Fibroblast of skin of right biceps (primary cell): ENCODE measurements at regions not wholly inside any gene's neighbourhood (a gene's known extent, or its start where the extent isn't known, plus 50 kb on each side); places are given as distances from the start of the nearest gene placed in this dataset.
A peak's percentile ranks its signal among the peaks of the same experiment; 100 is the strongest.
"Not testable (repeated sequence)": the region's sequence is repeated elsewhere in the genome, so short reads cannot be mapped to it uniquely, and the experiment has no call there.

ENCODE experiments used
- DNase-seq: peaks from one replicate; pipeline ENCODE4 v3.0.0-alpha.2; 2013

DNA sequence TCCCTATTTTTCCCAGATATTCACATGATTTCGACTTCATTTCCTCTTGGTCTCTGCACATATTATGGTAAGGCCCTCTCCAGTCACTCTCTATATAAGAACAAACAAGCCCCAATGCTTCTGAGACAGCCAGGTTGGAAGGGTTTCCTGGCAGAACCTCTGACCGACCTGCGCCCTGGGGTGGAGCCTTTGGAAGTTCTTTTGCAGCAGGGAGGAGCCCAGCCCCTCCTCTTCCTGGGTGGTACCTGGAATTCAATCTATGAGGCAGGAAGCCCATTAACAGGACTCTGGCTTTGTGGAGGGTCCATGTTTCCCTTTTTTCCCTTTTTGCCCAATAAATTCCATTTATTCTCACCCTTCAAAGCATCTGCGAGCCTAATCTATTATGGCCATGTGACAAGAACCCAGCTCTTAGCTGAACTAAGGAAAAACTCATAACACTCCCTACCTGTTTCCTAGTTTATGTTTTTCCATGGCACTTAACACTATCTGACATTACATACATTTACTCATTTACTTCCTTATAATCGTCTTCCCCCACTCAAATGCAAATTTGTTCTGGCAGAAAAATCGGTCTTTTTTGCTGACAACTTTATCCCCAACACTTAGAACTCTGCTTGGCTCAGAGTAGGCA lies 92.5 kb upstream of the FRMD4A start:
- no peak for DNase-seq

GRCh38 chr10:14422431-14422830 lies 91.7 kb upstream of the FRMD4A start:
- DNase-seq, result no peak

DNA sequence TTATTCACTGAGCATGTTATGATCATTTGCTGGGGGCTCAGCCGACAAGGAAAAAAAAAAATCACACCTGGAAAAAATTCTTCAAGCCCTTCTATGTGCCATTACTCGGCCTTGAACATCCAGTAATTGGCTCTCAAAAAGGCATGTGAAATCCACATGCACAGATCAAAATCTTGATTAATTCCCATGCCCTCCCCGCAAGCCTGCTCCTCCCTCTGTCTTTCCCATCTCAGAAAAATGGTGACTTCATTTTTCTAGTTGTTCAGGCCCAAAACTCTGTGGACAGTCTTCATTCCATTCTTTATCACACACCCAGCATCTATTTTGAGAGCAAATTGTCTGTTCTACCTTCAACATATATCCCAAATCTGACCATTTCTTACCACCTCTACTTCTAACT lies 91.2 kb upstream of the FRMD4A start:
- DNase-seq, result no peak

GRCh38 chr10:14417336-14417735 lies 86.6 kb upstream of the FRMD4A start:
- DNase-seq, result not testable (repeated sequence)

DNA sequence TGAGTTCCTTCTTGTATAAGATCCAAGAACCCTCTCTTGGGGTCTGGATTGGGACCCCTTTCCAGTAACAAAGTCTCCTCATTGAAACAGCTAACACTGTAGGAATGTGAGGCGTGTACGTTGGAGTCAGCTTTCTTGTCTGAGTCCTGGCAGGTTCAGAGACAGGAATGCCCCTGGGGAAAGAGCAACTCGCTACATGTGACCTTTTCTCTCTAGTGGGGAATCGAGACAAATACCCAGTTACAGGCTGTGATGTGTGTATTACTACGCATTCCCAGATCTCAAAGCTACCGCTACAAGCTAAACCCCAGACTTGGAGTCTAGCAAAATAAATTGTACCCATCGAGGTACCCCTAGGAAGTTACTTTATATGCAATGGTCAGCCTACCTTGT lies 85.6 kb upstream of the FRMD4A start:
- DNase-seq, result peak; percentile 42

- DNase-seq, result no peak
These were observed 85.1 kb upstream of the FRMD4A start for GRCh38 chr10:14415676-14416307.

GRCh38 chr10:14414901-14415300 lies 84.2 kb upstream of the FRMD4A start:
- DNase-seq, result peak; percentile 80

- DNase-seq, result no peak
These were observed 82.8 kb upstream of the FRMD4A start for GRCh38 chr10:14413523-14413922.

DNA sequence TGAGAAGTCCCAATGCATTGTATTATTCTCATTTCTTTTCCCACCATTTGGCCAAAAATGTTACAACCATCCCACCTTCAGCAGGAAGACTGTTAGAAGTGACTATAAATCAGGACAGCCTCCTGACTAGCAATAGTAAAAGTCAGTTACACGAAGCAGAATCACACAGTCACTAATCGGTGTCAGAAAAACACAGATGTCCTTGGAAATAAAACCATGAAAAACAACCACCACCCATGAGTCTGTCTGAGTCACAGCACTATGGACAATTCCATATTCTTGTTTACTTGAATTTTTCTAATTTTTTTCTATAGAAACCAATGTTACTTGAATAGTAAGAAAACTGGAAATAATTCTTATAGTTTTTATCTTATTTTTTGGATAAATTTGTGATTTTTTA lies 81.9 kb upstream of the FRMD4A start:
- DNase-seq, result peak; percentile 17

DNA sequence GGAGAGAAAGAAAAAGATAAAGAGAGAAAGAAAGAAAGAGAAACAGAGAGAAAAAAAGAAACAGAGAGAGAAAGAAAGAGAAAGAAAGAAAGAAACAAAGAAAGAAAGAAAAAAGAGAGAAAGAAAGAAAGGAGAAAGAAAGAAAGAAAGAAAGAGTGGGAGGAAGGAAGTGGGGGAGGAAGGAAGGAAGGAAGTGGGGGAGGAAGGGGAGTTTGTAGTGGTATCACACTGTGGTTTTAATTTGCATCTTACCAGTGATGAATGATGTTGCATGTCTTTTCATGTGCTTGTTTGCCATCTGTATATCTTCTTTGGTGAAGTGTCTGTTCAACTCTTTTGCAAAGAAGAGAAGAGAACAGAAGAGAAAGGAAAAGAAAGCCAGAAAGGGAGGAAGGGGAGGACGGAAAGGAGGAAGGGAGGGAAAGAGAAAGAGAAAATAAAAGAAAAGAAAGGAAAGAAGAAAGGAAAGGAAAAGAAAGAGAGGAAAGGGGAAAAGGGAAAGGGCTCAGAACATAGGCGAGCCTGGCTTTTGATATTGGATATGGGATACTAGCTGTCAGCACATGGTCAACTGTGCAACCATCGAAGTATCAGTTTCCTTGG lies 79.2 kb upstream of the FRMD4A start:
- no peak for DNase-seq

- no peak for DNase-seq
These were observed 78.5 kb upstream of the FRMD4A start for GRCh38 chr10:14409247-14409646.

DNA sequence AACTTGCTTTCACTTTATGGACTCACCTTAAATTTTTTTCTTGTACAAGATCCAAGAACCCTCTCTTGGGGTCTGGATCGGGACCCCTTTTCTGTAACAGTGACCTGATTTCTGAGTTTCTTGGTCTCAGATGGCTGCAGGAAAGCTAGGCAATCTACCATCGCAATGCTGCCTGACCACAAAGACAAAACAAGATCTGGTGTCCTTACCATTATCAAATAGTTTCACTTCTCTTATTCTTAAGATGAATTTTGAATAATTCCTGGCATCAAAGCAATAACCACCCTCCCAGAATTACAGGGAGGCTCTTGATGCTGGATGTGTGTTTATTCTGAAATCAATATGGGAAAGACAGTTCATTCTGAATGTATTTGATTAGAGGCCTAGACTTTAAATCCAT lies 77.4 kb upstream of the FRMD4A start:
- DNase-seq, result no peak

DNA sequence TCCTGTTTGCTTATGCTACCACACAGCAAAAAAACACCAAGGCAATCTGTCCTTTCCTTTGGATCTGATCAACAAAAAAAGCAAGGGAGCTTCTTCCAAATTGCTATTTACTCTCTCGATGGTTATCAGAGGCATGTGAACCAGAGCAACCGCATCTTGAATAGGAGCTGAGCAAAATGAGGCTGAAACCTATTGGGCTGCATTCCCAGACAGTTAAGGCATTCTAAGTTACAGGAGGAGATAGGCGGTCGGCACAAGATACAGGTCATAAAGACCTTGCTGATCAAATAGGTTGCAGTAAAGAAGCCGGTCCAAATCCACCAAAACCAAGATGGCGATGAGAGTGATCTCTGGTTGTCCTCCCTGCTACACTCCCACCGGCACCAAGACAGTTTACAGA lies 76.8 kb upstream of the FRMD4A start:
- no peak for DNase-seq

- peak; percentile 96 for DNase-seq
These were observed 74.6 kb upstream of the FRMD4A start for GRCh38 chr10:14405076-14406065.

- DNase-seq, result peak; percentile 71
These were observed 73.3 kb upstream of the FRMD4A start for GRCh38 chr10:14403881-14404623.

GRCh38 chr10:14403359-14403758 lies 72.6 kb upstream of the FRMD4A start:
- no peak for DNase-seq

DNA sequence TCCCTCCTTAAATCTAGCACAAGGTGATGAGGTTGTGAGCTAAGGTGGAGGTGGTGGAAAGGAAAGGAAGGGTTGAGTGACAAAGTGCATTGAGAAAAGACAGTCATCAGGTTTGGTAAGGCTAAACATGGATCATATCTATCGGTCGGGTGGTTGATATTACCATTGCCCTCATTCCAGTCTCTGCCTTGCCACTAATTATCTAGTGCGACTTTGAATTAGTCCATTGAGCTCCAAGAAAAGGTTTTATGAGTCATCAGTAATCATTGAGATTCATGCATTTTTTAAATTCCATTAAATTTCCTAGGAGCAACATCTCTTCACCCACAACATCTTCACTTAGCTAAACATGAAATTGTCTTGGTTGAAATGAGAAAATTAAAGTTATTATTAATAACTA lies 68.9 kb upstream of the FRMD4A start:
- peak; percentile 42 for DNase-seq

GRCh38 chr10:14397066-14397465 lies 66.3 kb upstream of the FRMD4A start:
- peak; percentile 98 for DNase-seq

DNA sequence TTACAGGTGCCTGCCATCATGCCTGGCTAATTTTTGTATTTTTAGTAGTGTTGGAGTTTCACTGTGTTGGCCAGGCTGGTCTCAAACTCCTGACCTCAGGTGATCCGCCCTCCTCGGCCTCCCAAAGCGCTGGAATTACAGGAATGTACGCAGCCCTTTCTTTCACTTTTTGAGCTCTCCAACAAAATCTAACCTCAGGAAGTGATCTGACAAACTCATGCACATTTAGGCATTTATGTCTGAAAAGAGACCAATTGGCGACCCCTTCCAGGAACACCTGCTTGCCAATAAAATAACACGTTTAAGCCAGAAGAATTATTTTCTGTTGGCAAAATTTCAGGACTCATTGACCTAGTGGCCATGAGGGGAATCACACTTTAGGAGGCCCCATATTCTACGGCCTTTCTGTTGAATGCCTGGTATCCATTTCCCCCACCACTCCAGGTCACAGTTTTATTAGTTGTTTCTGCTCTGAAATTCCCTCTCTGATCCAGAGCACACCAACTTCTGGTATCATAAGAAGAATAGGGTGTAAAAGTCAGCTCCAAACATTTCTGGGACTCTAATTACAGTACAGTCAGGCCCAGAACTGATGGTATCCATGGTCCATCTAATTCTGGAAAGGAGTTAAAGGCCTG lies 65.8 kb upstream of the FRMD4A start:
- no peak for DNase-seq

DNA sequence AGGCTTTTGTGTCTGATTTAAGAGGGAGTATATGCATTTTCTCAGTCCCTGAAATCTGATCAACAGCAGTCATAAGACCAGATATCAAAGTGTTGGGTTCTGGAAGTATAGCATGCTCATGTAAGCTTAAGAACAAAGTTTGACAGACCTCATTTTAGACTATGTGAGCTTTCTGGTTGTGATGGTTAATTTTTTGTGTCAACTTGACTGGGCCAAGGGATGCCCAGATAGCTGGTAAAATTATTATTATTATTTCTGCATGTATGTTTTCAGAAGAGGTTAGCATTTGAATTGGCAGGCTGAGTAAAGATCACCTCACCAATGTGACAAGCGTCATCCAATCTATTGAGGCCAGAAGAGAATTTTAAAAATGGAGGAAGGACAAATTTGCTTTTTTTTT lies 63.5 kb upstream of the FRMD4A start:
- no peak for DNase-seq

GRCh38 chr10:14391342-14391741 lies 60.6 kb upstream of the FRMD4A start:
- no peak for DNase-seq

- no peak for DNase-seq
These were observed 59.4 kb upstream of the FRMD4A start for GRCh38 chr10:14389981-14390590.
